Anterior cingulate cortex (tissue), 58 donors: ENCODE measurements at regions not wholly inside any gene's neighbourhood (a gene's known extent, or its start where the extent isn't known, plus 50 kb on each side); places are given as distances from the start of the nearest gene placed in this dataset.

Experiments
- DNase-seq, 58 donors: peaks; one replicate each; lab custom pipeline; 2025; lab: John Stamatoyannopoulos, UW

- DNase-seq: no peak
These were observed 148.5 kb upstream of the PUM3 start for GRCh38 chr9:2992427-2992826.

DNA sequence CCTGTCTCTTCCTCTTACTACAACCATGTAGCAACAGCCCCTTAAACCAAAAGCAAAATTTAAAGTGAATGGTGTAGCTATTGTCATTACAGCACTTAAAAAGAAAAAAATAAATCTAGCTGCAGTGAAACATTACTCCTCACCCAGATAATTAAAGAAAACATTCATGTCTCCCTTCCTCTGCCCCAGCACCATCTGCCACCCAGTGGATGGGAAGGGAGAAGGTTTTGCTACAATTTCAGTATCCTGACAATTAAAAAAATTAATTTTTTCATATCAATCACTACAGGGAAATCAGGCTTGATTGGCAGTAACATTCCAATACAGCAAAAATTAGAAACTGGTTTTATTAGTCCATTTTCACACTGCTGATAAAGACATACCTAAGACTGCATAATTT lies 147.4 kb upstream of the PUM3 start:
- no peak for DNase-seq

DNA sequence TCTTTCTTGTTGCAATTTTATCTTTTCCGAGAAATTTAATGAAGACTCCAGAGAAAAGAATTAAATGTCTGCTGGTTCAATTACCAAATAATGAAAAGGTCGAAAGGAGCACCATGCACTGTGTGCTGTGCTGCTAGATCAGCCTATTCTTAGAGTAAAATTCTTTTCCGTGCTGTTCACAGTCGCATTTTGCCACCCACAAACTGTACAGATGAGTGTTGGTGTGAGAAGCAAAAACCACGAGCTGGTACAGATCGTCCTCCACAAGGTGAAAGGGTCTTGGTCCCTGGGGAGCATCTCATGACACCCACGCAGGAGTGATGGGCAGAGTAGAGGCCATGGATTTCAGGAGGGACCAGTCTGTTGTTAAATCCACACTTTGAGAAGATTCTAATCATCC lies 143.8 kb upstream of the PUM3 start:
- no peak for DNase-seq

- no peak for DNase-seq
These were observed 141.4 kb upstream of the PUM3 start for GRCh38 chr9:2985343-2985742.

DNA sequence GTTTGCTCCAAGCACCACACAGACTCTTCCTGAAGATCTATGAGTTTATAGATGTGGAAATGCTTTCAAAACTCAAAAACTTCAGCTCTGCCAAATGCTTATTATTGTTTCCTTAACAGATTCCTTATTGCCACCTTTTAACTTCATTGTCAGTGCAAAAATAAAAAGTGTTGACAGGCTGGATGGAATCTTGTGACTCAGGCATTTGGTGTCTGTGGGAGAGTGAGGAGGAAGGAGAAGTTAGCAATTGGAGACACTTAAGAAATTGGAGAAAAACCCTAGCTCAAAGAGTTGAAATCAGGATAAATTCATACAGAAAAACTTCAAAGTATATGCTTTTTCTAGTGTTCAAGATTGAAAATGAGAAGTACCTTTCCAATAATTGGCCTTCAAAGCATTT lies 140.6 kb upstream of the PUM3 start:
- no peak for DNase-seq

- no peak for DNase-seq
These were observed 136.2 kb upstream of the PUM3 start for GRCh38 chr9:2979957-2980610.

DNA sequence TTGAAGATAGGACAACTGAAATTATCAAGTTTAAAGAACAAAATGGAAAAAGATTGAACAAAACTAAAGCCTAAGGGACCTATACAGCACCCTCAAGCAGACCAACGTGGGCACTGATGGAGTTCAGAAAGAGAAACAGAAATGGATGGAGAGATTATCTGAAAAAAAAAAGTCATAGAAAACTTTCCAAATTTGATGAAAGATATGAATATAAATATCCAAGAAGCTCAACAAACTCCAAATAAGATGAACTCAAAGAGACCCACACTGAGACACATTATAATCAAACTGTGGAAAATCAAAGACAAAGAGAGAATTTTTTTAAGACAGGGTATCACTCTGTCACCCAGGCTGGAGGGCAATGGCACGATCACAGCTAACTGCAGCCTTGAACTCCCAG lies 128.6 kb upstream of the PUM3 start:
- DNase-seq: no peak

DNA sequence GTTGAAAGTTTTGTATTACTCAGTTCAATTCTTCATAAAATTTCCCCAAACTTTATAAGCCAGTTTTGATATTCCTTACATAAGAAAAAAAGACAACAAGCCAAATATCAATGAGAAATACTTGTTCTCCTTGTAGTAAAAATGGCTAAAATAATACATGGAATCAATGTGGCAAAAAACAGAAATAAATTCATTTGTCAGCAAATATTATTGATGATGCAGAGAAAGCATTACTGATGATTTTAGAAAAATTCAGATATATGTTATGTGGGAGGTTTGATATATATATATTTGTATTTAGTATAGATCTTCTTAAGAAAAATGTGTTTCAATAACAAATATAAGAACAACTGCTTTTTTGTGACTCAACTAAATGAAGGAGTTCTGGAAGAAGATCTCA lies 127.0 kb upstream of the PUM3 start:
- no peak for DNase-seq

DNA sequence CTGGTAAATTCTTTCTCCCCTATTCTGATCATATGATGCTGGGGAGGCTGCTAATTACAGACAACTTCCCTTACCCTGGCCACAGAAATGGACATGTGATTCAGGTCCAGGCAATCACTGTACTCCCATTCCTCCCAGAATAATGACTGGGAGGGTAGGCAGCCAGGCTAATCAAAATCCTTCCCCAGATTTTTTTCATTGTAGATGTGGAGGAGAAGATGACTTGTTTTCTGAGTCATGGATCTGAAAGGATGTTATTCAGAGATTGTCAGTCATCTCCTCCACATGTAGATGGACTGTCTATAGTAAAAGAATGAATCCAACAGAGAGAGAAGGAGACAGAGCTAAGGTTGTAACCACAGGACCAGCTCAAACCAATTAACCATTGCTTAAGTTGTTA lies 123.9 kb upstream of the PUM3 start:
- DNase-seq: no peak

DNA sequence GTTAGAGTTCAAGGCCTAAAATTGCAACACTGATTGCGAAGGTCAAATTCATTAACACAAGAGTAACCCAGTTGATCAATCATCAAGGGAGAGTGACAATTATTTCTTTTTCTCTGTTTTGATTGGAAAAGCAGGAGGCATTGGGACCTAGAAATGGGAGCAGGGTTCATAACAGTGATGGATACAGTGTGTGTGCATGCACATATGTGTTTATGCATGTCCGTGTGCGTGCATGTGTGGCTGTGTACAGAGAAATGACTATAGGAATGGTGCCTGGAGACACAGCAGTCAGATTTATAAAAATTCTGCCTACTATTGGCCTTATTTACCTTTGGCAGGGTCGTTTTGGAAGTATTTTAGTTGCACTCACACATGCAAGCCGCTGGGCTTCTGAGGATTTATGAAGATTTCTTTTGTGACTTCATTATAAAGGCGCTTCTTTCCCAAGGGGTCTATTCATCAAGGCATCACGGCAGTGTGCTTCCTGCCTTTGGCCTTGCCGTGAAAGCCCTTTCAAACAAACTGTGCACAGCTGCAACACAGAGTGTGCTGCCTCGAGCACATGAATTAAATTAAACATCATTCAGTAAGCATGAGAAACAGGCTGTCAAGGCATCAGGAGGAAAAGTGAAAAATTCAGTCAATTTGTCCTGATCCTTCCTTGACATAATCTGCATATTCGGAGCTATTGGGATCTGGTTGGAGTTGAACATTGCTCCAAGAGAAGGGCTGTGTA lies 122.8 kb upstream of the PUM3 start:
- DNase-seq: no peak

GRCh38 chr9:2964470-2964869 lies 120.6 kb upstream of the PUM3 start:
- DNase-seq: no peak

GRCh38 chr9:2963307-2963706 lies 119.4 kb upstream of the PUM3 start:
- no peak for DNase-seq

GRCh38 chr9:2962471-2963172 lies 118.7 kb upstream of the PUM3 start:
- DNase-seq: no peak

DNA sequence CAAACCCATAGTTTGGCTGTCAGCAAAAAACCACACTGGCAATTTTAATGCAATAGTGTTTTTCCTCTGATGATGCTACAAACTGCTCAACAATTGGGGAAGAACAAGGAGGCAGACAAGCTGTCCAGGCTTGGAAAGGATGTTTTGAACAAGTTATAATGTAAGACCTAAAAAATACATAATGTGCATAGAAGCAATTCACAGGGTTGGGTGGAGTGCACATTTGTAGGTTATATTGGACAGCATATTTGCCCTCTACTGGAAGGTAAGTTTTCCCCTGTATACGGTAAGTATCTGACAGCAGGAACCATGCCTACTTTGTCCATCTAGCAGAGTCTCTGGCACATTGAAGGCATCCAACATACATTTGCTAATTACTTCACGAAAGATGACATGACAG lies 114.3 kb upstream of the PUM3 start:
- DNase-seq: no peak

- DNase-seq: no peak
These were observed 113.8 kb upstream of the PUM3 start for GRCh38 chr9:2957656-2958200.

GRCh38 chr9:2955575-2955974 lies 111.7 kb upstream of the PUM3 start:
- DNase-seq: no peak

DNA sequence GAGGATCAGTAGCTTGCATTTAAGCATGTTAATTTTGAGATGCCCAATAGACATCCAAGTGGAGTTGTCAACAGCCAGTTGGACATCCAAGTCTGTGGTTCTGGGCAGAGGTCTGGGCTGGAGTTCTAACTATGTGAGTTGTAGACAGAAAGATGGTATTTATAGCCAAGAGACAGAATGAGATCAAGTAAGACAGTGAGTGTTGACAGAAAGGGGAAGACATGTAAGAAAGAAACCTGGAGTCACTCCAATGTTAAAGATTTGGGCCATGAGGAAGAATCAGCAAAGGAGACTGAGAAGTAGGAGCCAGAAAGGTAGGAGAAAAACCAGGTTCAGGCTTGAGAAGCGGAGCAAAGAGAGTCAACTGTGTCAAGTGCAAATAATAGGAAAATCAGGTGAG lies 95.5 kb upstream of the PUM3 start:
- DNase-seq: peak in 1 of 58 donors; percentile 17

DNA sequence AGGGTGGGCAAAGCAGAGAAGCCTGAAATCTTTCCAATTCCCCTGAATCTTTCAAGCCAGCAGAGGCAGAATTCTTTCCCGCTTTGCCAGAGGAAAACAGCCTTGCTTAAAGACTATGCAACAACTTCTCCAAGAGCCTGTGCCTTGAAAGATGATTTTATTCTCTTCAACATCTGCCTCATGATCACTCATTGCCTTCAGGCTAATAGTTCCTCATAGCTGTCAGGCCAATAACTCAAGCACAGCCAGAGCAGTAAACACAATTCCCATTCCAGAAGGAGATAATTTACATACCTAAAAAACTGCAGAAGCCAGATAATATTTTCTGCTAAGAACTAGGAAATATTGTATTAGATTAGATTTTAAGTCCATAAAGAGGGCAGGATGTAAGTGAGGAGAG lies 92.3 kb upstream of the PUM3 start:
- DNase-seq: no peak

- DNase-seq: no peak
These were observed 91.0 kb upstream of the PUM3 start for GRCh38 chr9:2934883-2935282.

- no peak for DNase-seq
These were observed 90.4 kb upstream of the PUM3 start for GRCh38 chr9:2934241-2934650.
